HG03064 (cell line): ENCODE measurements at regions not wholly inside any gene's neighbourhood (a gene's known extent, or its start where the extent isn't known, plus 50 kb on each side); places are given as distances from the start of the nearest gene placed in this dataset.
"Not testable (repeated sequence)": the region's sequence is repeated elsewhere in the genome, so short reads cannot be mapped to it uniquely, and the experiment has no call there.

ENCODE experiments used
- ATAC-seq: cut with Tn5 transposase; IDR thresholded peaks from one replicate; pipeline ENCODE4 v1.9.1; 2021; ENCODE audit warnings: low read depth; ENCODE audit not compliant: unreplicated experiment

DNA sequence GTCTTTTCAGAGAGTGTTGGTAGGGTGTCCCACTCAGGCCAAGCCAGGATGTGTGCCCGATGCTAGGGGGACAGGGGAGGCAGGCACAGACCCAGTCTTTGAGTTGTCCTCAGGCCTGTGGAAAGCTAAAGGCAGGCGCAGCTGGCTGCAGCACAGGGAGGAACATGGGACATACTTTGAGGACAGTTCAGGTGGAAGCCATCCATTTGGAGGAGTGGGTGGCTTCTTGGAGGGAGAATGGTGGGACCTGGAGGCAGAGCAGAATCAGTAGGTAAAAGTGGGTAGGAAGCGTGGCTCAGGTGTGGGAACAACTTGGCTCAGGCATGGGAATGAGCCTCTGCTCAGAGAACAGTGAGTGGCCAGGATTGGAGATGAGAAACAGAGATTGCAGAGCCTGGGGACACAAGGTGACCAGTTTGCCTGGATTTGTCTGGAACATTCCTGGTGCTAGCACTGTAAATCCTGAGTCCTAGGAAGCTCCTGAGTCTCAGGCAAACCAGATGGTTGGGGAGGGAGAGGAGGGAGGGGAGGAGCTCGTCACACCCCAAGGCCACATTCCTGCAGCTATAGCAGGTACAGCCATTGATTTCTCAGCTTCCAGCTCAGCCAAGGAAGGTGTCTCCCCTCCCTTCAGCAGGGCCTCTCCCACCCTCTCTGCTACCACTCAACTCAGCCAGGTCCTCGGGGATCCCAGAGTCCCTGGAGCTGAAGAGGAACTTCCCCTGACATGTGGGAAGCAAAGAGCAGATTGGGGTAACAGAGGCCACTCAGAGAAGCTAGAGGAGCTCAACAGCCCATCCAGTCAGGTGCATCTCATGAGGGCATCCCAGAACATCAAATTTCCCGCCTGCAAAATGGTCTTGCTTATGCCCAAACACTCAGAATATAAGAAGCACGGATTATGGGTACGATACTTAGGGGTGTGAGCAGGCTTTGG lies 65.2 kb upstream of the TINAGL1 start:
- no peak for ATAC-seq

DNA sequence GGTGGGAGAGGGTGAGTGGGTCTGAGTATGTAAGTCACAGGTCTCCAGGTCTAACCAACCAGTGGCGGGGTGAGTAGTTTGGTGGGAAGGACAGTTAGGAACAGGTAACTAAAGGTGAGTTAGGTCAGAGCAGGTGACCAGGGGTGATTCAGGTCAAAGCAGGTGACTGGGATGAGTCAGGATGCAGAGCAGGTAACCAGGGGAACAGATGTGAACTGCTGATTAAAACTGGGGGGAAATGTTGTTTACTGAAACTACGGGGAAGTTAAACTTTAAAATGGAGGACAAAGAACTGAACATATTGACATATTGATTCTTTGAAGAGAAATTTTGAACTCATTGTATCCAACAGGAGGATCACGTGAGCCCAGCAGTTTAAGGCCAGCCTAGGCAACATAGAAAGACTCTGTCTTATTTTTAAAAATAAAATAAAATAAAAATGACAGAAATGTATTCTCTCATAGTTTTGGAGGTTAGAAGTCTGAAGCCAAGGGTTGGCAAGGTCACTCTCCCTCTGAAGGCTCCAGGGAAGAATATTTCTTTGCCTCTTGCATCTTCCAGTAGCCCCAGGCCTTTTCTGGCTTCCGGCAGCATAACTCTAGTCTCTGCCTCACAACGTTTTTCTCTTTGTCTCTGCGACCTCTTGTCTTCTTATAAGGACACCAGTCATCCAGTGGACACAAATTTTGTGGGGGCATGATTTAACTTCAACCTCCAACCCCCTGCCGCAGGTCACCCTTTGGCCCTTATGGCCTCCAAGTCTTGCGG lies 64.3 kb upstream of the TINAGL1 start:
- no peak for ATAC-seq

DNA sequence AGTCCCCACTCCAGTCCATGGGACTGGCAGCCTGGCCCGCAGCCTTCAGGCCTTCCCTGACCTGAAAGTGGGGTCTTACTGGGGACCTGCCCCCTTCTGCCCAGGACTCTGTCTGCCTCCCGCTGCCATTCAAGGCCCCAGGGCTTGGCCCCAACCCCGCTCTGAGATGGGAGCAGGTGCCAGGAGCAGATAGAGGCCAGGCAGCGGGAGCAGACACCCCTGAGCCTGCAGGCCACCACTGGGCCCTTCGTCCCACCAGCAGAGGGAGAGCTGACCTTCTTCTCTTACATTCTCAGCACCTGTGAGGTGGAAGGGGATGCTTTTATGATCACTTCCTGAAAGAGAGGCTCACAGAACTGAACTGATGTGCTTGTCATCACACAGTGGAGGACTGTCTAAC lies 62.2 kb upstream of the TINAGL1 start:
- ATAC-seq = no peak

- no peak for ATAC-seq
Observed at GRCh38 chr1:31515056-31515775, 61.1 kb upstream of the TINAGL1 start.

- no peak for ATAC-seq
Observed at GRCh38 chr1:31515936-31516335, 60.4 kb upstream of the TINAGL1 start.

- no peak for ATAC-seq
Observed at GRCh38 chr1:31517301-31517700, 59.0 kb upstream of the TINAGL1 start.

GRCh38 chr1:31517986-31518385 lies 58.3 kb upstream of the TINAGL1 start:
- not testable (repeated sequence) for ATAC-seq

DNA sequence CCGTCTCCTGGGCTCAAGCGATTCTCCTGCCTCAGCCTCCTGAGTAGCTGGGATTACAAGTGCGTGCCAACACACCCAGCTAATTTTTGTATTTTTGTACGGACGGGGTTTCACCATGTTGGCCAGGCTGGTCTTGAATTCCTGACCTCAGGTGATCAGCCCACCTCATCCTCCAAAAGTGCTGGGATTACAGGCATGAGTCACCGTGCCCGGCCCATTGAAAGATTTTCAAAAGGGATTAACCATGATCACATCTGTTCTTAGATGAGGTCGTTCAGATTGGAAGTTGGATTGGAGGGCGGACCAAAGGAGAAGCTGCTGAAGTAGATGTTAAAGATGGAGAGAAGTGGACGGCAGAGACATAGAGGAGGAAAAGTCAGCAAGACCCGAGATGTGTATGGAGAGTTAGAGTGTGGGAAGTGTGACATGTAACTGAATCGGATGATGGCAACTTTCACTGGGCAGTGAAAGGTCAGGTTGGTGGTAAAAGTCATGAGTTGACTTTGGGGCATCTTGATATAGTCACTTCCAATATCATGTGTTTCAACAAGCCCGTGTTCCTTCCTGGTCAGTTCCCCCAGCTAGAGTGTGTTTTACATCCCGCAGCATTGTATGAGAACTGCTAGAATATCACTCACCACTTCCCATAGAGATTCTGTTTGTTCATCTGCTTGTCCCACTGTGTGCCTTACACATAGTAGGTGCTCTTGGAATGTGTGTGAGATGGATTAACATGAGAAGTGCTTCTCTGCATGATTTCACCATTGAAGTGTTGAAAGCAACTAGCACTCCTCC lies 54.4 kb upstream of the TINAGL1 start:
- no peak for ATAC-seq

DNA sequence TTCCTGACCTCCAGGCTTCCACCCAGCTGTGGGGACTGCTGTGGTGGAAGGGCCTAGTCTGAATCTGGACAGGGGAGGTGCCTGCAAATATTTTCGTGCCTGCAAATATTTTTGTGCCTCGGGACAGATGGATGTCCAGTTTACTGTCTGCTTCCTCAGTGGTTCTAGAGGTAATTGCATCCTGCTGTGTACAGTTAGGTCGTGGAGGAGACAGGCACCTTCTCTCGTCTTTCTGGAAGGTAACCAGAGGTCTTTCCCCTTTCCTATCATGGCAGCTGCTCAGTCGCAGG lies 53.8 kb upstream of the TINAGL1 start:
- no peak for ATAC-seq

DNA sequence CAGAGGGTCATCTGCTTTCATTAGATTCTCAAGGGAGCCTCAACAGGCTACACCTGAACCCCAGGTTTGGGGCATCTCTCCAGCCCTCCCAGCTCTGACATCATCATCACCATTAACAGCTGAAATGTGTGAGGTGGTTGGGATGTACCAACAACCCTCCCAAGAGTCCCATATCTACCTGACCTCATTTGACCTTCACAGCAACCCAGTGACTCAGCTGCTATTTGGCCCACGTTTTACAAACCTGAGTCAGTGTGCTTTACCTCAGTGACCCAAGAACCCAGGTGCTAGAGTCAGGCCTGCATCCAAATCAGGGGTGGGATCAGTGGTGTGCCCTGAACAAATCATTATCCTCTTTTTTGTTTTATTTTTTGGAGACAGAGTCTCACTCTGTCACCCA lies 53.3 kb upstream of the TINAGL1 start:
- no peak for ATAC-seq

DNA sequence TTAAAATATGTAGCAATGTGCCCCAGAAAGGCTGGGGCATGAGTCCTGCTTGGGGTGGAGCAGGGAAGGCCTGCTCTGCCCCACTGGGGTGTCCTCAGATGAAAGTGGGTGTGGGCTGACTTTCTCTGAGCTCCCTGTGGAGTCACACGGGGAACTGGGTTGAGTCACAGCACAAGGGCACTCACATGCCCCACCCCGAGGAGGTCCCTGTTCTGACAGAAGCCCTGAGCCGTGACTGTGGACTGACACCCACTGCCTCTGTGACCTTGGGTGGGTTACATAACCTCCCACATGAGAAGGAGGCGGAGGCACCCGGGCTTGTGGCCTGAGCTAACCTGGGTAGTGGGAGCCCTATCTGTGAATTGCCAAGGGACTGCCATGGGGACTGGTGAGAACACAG lies 52.5 kb upstream of the TINAGL1 start:
- no peak for ATAC-seq

DNA sequence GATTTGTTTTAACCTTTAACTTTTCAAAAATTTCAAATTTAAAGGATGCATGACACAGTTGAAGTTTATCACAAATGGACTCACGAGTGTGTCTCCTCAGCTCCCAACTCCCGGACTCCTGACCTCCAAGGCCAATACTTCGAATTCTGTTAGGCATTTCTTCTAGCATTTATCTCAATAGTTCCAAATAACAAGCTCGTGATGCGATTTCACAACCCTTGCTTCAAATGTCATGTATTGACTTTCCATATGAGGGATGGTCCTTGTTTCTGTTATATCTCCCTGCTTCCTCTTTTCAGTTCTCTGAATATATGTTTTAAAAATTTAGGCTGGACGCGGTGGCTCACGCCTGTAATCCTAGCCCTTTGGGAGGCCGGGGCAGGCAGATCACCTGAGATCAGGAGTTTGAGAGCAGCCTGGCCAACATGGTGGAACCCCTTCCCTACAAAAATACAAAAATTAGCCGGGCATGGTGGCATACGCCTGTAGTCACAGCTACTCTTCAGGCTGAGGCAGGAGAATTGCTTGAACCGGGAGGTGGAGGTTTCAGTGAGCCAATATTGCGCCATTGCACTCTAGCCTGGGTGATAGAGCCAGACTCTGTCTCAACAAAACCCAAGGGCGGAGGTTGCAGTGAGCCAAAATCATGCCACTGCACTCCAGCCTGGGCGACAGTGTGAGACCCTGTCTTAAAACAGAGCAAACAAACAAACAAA lies 52.0 kb upstream of the TINAGL1 start:
- ATAC-seq = no peak
